ENCODE measurements at regions not wholly inside any gene's neighbourhood (a gene's known extent, or its start where the extent isn't known, plus 50 kb on each side); places are given as distances from the start of the nearest gene placed in this dataset.

GRCh38 chr13:30108216-30108912 lies 199.0 kb downstream of the KATNAL1 start:
- no peak for DNase-seq (ENCODE audit: extremely low read depth in 1 of 2, low read depth in 1 of 2)

- no peak for DNase-seq (ENCODE audit: extremely low read depth in 1 of 2, low read depth in 1 of 2)
These were observed 199.7 kb downstream of the KATNAL1 start for GRCh38 chr13:30107521-30108136.

GRCh38 chr13:30107121-30107520 lies 200.2 kb downstream of the KATNAL1 start:
- no peak for DNase-seq (ENCODE audit: extremely low read depth in 1 of 2, low read depth in 1 of 2)

GRCh38 chr13:30105381-30105780 lies 202.0 kb downstream of the KATNAL1 start:
- DNase-seq (ENCODE audit: extremely low read depth in 1 of 2, low read depth in 1 of 2), result no peak

- no peak for DNase-seq (ENCODE audit: extremely low read depth in 1 of 2, low read depth in 1 of 2)
These were observed 204.1 kb downstream of the KATNAL1 start for GRCh38 chr13:30103161-30103840.

- DNase-seq (ENCODE audit: extremely low read depth in 1 of 2, low read depth in 1 of 2), result no peak
These were observed 207.1 kb downstream of the KATNAL1 start for GRCh38 chr13:30100226-30100625.

GRCh38 chr13:30097701-30098100 lies 209.7 kb downstream of the KATNAL1 start:
- no peak for DNase-seq (ENCODE audit: extremely low read depth in 1 of 2, low read depth in 1 of 2)

- no peak for DNase-seq (ENCODE audit: extremely low read depth in 1 of 2, low read depth in 1 of 2)
These were observed 210.3 kb downstream of the KATNAL1 start for GRCh38 chr13:30097089-30097488.

GRCh38 chr13:30094015-30094414 lies 213.3 kb downstream of the KATNAL1 start:
- DNase-seq (ENCODE audit: extremely low read depth in 1 of 2, low read depth in 1 of 2), result no peak

- no peak for DNase-seq (ENCODE audit: extremely low read depth in 1 of 2, low read depth in 1 of 2)
These were observed 214.1 kb downstream of the KATNAL1 start for GRCh38 chr13:30093236-30093635.

- no peak for DNase-seq (ENCODE audit: extremely low read depth in 1 of 2, low read depth in 1 of 2)
These were observed 215.7 kb downstream of the KATNAL1 start for GRCh38 chr13:30091691-30092090.

- no peak for DNase-seq (ENCODE audit: extremely low read depth in 1 of 2, low read depth in 1 of 2)
These were observed 216.3 kb downstream of the KATNAL1 start for GRCh38 chr13:30091035-30091434.

- no peak for DNase-seq (ENCODE audit: extremely low read depth in 1 of 2, low read depth in 1 of 2)
These were observed 219.0 kb downstream of the KATNAL1 start for GRCh38 chr13:30088312-30088855.

- DNase-seq (ENCODE audit: extremely low read depth in 1 of 2, low read depth in 1 of 2), result no peak
These were observed 222.3 kb downstream of the KATNAL1 start for GRCh38 chr13:30085087-30085486.

GRCh38 chr13:30082391-30082790 lies 225.0 kb downstream of the KATNAL1 start:
- no peak for DNase-seq (ENCODE audit: extremely low read depth in 1 of 2, low read depth in 1 of 2)

- DNase-seq (ENCODE audit: extremely low read depth in 1 of 2, low read depth in 1 of 2), result no peak
These were observed 226.0 kb downstream of the KATNAL1 start for GRCh38 chr13:30081331-30081730.

GRCh38 chr13:30079501-30079900 lies 227.8 kb downstream of the KATNAL1 start:
- DNase-seq (ENCODE audit: extremely low read depth in 1 of 2, low read depth in 1 of 2), result no peak

GRCh38 chr13:30078059-30078458 lies 227.6 kb upstream of the UBL3 start:
- DNase-seq (ENCODE audit: extremely low read depth in 1 of 2, low read depth in 1 of 2), result no peak

GRCh38 chr13:30077240-30077735 lies 226.9 kb upstream of the UBL3 start:
- no peak for DNase-seq (ENCODE audit: extremely low read depth in 1 of 2, low read depth in 1 of 2)

- DNase-seq (ENCODE audit: extremely low read depth in 1 of 2, low read depth in 1 of 2), result no peak
These were observed 224.7 kb upstream of the UBL3 start for GRCh38 chr13:30074955-30075614.

GRCh38 chr13:30074431-30074830 lies 224.0 kb upstream of the UBL3 start:
- no peak for DNase-seq (ENCODE audit: extremely low read depth in 1 of 2, low read depth in 1 of 2)
